K562 (cell line): ENCODE measurements at regions not wholly inside any gene's neighbourhood (a gene's known extent, or its start where the extent isn't known, plus 50 kb on each side); places are given as distances from the start of the nearest gene placed in this dataset.

ENCODE experiments used
- ATAC-seq: fragments of 200-7000 bp; cut with Tn5 transposase; 3 replicates; pipeline ENCODE4 v1.9.1; 2020; ENCODE audit warnings: moderate library complexity
- BruUV-seq: library from RNA; stranded (reverse); fragments of 400-500 nt; replicated peaks from 2 replicates; lab custom pipeline; 2021; lab: Mats Ljungman, UMichigan
- CTCF ChIA-PET: fragments of 300-600 bp; formaldehyde crosslinking; extraction: SDS; loops from one replicate; lab custom pipeline; 2021; ENCODE audit warnings: low intra/inter-chr PET ratio; lab: Yijun Ruan, JAX
- POLR2A ChIA-PET: fragments of 300-600, 350-650 bp; sonication (Branson Sonifier 250); formaldehyde crosslinking; extraction: SDS; loops from one replicate; lab custom pipeline; 2021; ENCODE audit warnings: antibody characterized with exemption, inconsistent platforms; lab: Yijun Ruan, JAX
- DNase-seq, 4 experiments: peaks; one replicate each; pipeline versions ENCODE4 v3.0.0 to v3.0.0-alpha.2; 2011 to 2018; ENCODE audit warnings: low spot score in 3 of 4, mixed read lengths in 3 of 4; ENCODE audit errors: extremely low read depth in 1 of 4
- FAIRE-seq: peaks from 2 replicates; lab custom pipeline; 2011; peaks lifted over from hg19 to GRCh38; lab: Jason Lieb, UNC
- H2AFZ ChIP-seq: 2 replicates; pipeline ENCODE4 v1.6.0; 2011; ENCODE audit warnings: low read depth, low read length, control low read depth, inconsistent platforms
- H3K27ac ChIP-seq: fragments of 200-600 bp; 3 replicates; pipeline ENCODE4 v1.8.0; 2011; ENCODE audit warnings: low read depth, mild to moderate bottlenecking, control low read depth, inconsistent platforms, low read length, moderate library complexity, mixed read lengths; ENCODE audit errors: extremely low read depth
- H3K27me3 ChIP-seq, 2 experiments: fragments of 300-600 bp in 1 of 2; 2 replicates in 1 of 2; 3 replicates in 1 of 2; pipeline versions ENCODE4 v1.6.0 to v1.8.0; 2011; ENCODE audit warnings: inconsistent platforms in 2 of 2, low read length in 2 of 2, mild to moderate bottlenecking in 1 of 2, mixed read lengths in 1 of 2, moderate library complexity in 1 of 2; ENCODE audit not compliant: control insufficient read depth in 2 of 2, insufficient read depth in 2 of 2
- H3K36me3 ChIP-seq: fragments of 300-600 bp; 3 replicates; pipeline ENCODE4 v1.8.0; 2011; ENCODE audit warnings: mild to moderate bottlenecking, low read length, inconsistent platforms; ENCODE audit not compliant: control insufficient read depth, insufficient read depth
- H3K4me1 ChIP-seq, 2 experiments: fragments of 200-600 bp in 1 of 2; replicated peaks in 1 of 2; 2 replicates in 1 of 2; 3 replicates in 1 of 2; pipeline versions ENCODE4 v1.5.1 to v1.8.0; 2011; ENCODE audit warnings: inconsistent platforms in 2 of 2, low read length in 2 of 2, mild to moderate bottlenecking in 1 of 2, mixed read lengths in 1 of 2, moderate library complexity in 1 of 2; ENCODE audit not compliant: control insufficient read depth in 2 of 2, insufficient read depth in 2 of 2
- H3K4me2 ChIP-seq: 2 replicates; pipeline ENCODE4 v1.6.1; 2011; ENCODE audit warnings: low read length, control low read depth, inconsistent platforms, mixed read lengths; ENCODE audit not compliant: insufficient read depth
- H3K4me3 ChIP-seq: fragments of 200-600 bp; sonication (generic), shearing (Covaris generic); 2 replicates; pipeline ENCODE4 v1.5.1; 2016; ENCODE audit warnings: control low read depth, inconsistent platforms
- H3K79me2 ChIP-seq: fragments of 200-600 bp; 3 replicates; pipeline ENCODE4 v1.8.0; 2011; ENCODE audit warnings: low read length, inconsistent platforms; ENCODE audit not compliant: control insufficient read depth, insufficient read depth
- H3K9ac ChIP-seq, 2 experiments: 2 replicates each; pipeline versions ENCODE4 v1.6.0 to v1.6.1; 2011; ENCODE audit warnings: low read depth in 2 of 2, low read length in 2 of 2, control low read depth in 1 of 2, inconsistent platforms in 1 of 2, mild to moderate bottlenecking in 1 of 2, mixed read lengths in 1 of 2; ENCODE audit not compliant: insufficient read depth in 1 of 2
- H3K9me1 ChIP-seq: one replicate; pipeline ENCODE4 v1.6.0; 2011; ENCODE audit warnings: inconsistent platforms, mild to moderate bottlenecking, low read length, moderate library complexity; ENCODE audit not compliant: control insufficient read depth, insufficient read depth
- H3K9me3 ChIP-seq: replicated peaks from 2 replicates; pipeline ENCODE4 v1.5.1; 2011; ENCODE audit warnings: low read depth, low read length, inconsistent platforms; ENCODE audit not compliant: control insufficient read depth, insufficient read depth
- H4K20me1 ChIP-seq: replicated peaks from 2 replicates; pipeline ENCODE4 v1.6.1; 2011; ENCODE audit warnings: low read length, inconsistent platforms, mixed read lengths; ENCODE audit not compliant: control insufficient read depth, insufficient read depth
- ESRRB ChIP-seq: fragments of 250-450 bp; sonication (Bioruptor Pico); IDR thresholded peaks from 2 replicates; pipeline ENCODE4 v1.5.0; 2020; ENCODE audit warnings: mild to moderate bottlenecking, moderate library complexity, borderline replicate concordance
- GATAD2A ChIP-seq: fragments of 450-650 bp; IDR thresholded peaks from 2 replicates; pipeline ENCODE4 v1.6.1; 2017
- TAL1 ChIP-seq: fragments of 450-650 bp; IDR thresholded peaks from 2 replicates; pipeline ENCODE4 v1.6.1; 2016; ENCODE audit warnings: mild to moderate bottlenecking
- WGBS: fragments of 100-300 bp; shearing (Covaris generic); methylation state at CpG from one replicate; pipeline ENCODE4 v1.1.6; 2016; ENCODE audit warnings: low coverage, mixed read lengths; ENCODE audit not compliant: insufficient coverage; ENCODE audit errors: missing lambda C conversion rate; 5-methylcytosine and 5-hydroxymethylcytosine counted together
- in situ Hi-C: fragments of 300-500 bp; cut with MboI; formaldehyde crosslinking; loops from 4 replicates; pipeline ENCODE4 v1.15.0; 2018; ENCODE audit warnings: inconsistent platforms, mixed read lengths
- intact Hi-C: fragments of 100-400 bp; cut with micrococcal nuclease; formaldehyde crosslinking; loops from 2 replicates; pipeline ENCODE4 v1.14.2; 2022
- TF ChIP-seq, protein P1 (sequence below): fragments of 250-450 bp; sonication (Bioruptor Pico); IDR thresholded peaks from 2 replicates; pipeline ENCODE4 v1.4.0; 2020

DNA sequence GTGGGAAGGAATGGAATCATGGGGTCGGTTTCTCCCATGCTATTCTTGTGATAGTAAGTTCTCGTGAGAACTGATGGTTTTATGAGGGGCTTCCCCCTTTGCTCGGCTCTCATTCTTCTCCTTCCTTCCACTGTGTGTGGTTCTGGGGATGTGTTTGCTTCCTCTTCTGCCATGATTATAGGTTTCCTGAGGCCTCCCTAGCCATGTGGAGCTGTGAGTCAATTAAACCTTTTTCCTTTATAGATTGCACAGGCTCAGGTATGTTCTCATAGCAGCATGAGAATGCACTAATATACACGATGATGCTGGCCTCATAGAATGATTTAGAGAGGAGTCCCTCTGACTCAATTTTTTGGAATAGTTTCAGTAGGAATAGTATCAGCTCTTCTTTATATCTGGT is 195.4 kb upstream of the IVNS1ABP start:
- Histone ChIP-seq H3K9ac (no peak overlapping the region), H3K4me3 (no peak overlapping the region), H3K27me3 (no peaks in the 10 kb centered on the region), H3K4me1 (no peaks in the 10 kb centered on the region), H3K36me3 (no peaks in the 10 kb centered on the region), H3K4me2 (no peak overlapping the region)
- DNase-seq (no peak), FAIRE-seq (no peak)
- POLR2A ChIA-PET: no interaction called here
- TF ChIP-seq TAL1: no peak
- TF ChIP-seq, all 486 proteins: peak for 0
- no peak overlapping the region for H3K27ac ChIP-seq
- no peaks in the 10 kb centered on the region for H4K20me1 ChIP-seq
- H2AFZ ChIP-seq: no peak overlapping the region
- no peaks in the 10 kb centered on the region for H3K9me1 ChIP-seq
- in situ Hi-C loops (no loop called here), intact Hi-C loops (no loop called here)
- ATAC-seq: no peak
- 7% methylated on average over 4 of the region's 4 CpGs for WGBS
- no peaks in the 10 kb centered on the region for H3K79me2 ChIP-seq
- no TSS peak for BruUV-seq
- H3K9me3 ChIP-seq: no peaks in the 10 kb centered on the region
- CTCF ChIA-PET: no interaction called here

- H3K9ac ChIP-seq: no peak overlapping the region
- H3K79me2 ChIP-seq: no peaks in the 10 kb centered on the region
- H3K4me1 ChIP-seq: no peaks in the 10 kb centered on the region
- H3K9me1 ChIP-seq: no peaks in the 10 kb centered on the region
- no peaks in the 10 kb centered on the region for H4K20me1 ChIP-seq
- H3K27ac ChIP-seq: no peak overlapping the region
- POLR2A ChIA-PET: no interaction called here
- 0% methylated on average over 2 of the region's 2 CpGs for WGBS
- FAIRE-seq (no peak), ATAC-seq (no peak), DNase-seq (no peak)
- H3K4me3 ChIP-seq: no peak overlapping the region
- H3K27me3 ChIP-seq: peaks cover 0 to 3% of the 10 kb centered on the region in 2 experiments; a peak in 3 of 5 replicates
- TF ChIP-seq GATAD2A: no peak
- no peak for TF ChIP-seq ESRRB (CRISPR knock-in tag)
- TF ChIP-seq, protein P1, sequence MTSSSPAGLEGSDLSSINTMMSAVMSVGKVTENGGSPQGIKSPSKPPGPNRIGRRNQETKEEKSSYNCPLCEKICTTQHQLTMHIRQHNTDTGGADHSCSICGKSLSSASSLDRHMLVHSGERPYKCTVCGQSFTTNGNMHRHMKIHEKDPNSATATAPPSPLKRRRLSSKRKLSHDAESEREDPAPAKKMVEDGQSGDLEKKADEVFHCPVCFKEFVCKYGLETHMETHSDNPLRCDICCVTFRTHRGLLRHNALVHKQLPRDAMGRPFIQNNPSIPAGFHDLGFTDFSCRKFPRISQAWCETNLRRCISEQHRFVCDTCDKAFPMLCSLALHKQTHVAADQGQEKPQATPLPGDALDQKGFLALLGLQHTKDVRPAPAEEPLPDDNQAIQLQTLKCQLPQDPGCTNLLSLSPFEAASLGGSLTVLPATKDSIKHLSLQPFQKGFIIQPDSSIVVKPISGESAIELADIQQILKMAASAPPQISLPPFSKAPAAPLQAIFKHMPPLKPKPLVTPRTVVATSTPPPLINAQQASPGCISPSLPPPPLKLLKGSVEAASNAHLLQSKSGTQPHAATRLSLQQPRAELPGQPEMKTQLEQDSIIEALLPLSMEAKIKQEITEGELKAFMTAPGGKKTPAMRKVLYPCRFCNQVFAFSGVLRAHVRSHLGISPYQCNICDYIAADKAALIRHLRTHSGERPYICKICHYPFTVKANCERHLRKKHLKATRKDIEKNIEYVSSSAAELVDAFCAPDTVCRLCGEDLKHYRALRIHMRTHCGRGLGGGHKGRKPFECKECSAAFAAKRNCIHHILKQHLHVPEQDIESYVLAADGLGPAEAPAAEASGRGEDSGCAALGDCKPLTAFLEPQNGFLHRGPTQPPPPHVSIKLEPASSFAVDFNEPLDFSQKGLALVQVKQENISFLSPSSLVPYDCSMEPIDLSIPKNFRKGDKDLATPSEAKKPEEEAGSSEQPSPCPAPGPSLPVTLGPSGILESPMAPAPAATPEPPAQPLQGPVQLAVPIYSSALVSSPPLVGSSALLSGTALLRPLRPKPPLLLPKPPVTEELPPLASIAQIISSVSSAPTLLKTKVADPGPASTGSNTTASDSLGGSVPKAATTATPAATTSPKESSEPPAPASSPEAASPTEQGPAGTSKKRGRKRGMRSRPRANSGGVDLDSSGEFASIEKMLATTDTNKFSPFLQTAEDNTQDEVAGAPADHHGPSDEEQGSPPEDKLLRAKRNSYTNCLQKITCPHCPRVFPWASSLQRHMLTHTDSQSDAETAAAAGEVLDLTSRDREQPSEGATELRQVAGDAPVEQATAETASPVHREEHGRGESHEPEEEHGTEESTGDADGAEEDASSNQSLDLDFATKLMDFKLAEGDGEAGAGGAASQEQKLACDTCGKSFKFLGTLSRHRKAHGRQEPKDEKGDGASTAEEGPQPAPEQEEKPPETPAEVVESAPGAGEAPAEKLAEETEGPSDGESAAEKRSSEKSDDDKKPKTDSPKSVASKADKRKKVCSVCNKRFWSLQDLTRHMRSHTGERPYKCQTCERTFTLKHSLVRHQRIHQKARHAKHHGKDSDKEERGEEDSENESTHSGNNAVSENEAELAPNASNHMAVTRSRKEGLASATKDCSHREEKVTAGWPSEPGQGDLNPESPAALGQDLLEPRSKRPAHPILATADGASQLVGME (CRISPR knock-in tag): no peak
- intact Hi-C loops (no loop called here), in situ Hi-C loops (no loop called here)
- no peaks in the 10 kb centered on the region for H3K36me3 ChIP-seq
- H3K9me3 ChIP-seq: no peaks in the 10 kb centered on the region
- CTCF ChIA-PET: no interaction called here
- no TSS peak for BruUV-seq
- no peak overlapping the region for H3K4me2 ChIP-seq
- no peak overlapping the region for H2AFZ ChIP-seq
These were observed 184.1 kb upstream of the IVNS1ABP start for GRCh38 chr1:185501099-185501498.
